ENCODE measurements at regions not wholly inside any gene's neighbourhood (a gene's known extent, or its start where the extent isn't known, plus 50 kb on each side); places are given as distances from the start of the nearest gene placed in this dataset.
"Not testable (repeated sequence)": the region's sequence is repeated elsewhere in the genome, so short reads cannot be mapped to it uniquely, and the experiment has no call there.

DNA sequence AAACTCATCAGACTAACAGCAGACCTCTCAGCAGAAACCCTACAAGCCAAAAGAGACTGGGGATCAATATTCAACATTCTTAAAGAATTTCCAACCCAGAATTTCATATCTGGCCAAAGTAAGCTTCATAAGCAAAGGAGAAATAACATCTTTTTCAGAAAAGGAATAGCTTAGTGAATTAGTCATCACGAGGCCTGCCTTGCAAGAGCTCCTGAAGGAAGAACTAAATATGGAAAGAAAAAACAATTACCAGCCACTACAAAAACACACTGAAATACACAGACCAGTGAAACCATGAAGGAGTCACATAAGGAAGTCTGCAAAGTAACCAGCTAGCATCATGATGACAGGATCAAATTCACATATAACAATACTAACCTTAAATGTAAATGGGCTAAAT lies 328.0 kb downstream of the XPNPEP1 start:
- TF ChIP-seq, protein P1, sequence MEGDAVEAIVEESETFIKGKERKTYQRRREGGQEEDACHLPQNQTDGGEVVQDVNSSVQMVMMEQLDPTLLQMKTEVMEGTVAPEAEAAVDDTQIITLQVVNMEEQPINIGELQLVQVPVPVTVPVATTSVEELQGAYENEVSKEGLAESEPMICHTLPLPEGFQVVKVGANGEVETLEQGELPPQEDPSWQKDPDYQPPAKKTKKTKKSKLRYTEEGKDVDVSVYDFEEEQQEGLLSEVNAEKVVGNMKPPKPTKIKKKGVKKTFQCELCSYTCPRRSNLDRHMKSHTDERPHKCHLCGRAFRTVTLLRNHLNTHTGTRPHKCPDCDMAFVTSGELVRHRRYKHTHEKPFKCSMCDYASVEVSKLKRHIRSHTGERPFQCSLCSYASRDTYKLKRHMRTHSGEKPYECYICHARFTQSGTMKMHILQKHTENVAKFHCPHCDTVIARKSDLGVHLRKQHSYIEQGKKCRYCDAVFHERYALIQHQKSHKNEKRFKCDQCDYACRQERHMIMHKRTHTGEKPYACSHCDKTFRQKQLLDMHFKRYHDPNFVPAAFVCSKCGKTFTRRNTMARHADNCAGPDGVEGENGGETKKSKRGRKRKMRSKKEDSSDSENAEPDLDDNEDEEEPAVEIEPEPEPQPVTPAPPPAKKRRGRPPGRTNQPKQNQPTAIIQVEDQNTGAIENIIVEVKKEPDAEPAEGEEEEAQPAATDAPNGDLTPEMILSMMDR (IDR thresholded peaks at IDR 0.05; ENCODE audit: poor library complexity) = not testable (repeated sequence)
- TF ChIP-seq EZH2 (IDR thresholded peaks at IDR 0.05; ENCODE audit: borderline replicate concordance) = not testable (repeated sequence)
